SK-MEL-5 (cell line): ENCODE measurements at regions not wholly inside any gene's neighbourhood (a gene's known extent, or its start where the extent isn't known, plus 50 kb on each side); places are given as distances from the start of the nearest gene placed in this dataset.

Experiments used
- DNase-seq: peaks from one replicate; pipeline ENCODE4 v3.0.0-alpha.2; 2016; ENCODE audit warnings: low read depth, low spot score
- in situ Hi-C: cut with HindIII; loops from 2 replicates; pipeline ENCODE4 v1.10.0; 2016; ENCODE audit warnings: low sequenced_read_pairs, high pct_unique_total_duplicates, low pct_unique_long_range_greater_than_20kb

DNA sequence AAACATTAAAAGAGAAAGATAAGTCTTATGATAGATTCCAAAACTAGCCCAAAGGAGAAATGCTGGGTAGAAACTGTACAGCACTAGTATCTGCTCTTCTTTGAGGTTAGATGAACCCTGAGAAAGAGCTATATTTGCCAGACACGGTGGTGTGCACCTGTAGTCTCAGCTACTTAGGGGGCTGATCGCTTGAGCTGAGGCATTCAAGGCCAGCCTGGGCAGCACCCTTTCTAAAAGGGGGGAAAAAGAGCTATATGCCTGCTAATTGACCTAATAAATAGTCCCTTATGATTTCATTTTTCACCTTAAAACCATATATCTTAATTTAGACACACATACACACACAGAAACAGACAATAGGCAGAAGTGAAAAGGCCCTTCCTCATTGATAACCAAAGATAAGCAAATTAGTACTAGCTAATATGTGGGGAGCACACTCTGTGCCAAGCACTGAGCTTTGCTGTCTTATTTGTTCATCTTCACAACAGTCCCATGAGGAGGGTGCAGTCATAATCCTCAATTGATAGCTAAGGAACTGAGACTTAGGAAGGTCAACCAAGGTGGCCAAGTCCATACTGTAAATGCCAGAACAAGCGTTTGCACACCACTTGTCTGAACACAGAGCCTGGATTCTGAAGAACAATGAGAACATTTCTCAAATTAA, 56.6 kb upstream of the NLK start:
- no peak for DNase-seq
- in situ Hi-C loops = no loop called here

DNA sequence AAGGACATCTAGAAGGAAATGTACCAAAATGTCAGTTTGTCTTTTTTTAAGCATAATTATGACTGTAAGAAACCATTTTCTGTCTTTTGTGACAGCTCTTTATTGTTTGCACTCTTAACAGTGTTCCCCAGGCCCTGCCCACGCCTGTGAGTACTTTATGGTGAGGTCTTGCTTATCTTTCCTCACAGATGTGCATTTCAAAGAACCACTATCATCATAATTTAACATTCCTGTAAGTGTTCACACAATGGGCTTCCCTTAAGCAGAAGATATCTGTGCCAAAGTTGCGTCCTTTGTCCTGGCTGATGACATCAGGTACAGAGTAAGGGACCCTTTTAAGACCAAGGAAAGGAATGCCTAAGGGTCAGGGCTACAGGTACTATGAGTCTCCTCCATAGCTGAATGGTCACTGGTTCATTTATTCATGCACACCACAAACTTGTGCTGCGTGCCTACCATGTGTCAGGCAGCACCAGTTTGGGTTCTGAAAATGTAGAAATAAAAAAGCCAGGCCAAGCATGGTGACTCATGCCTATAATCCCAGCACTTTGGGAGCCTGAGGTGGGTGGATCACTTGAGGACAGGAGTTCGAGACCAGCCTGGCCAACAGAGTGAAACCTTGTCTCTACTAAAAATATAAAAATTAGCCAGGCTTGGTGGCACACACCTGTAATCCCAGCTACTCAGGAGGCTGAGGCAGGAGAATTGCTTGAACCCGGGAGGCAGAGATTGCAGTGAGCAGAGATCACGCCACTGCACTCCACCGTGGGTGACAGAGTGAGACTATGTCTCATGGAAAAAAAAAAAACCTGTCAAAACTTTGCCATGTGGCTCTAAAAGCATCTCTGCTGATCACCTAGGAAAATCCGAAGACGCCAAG, 55.4 kb upstream of the NLK start:
- no peak for DNase-seq

DNA sequence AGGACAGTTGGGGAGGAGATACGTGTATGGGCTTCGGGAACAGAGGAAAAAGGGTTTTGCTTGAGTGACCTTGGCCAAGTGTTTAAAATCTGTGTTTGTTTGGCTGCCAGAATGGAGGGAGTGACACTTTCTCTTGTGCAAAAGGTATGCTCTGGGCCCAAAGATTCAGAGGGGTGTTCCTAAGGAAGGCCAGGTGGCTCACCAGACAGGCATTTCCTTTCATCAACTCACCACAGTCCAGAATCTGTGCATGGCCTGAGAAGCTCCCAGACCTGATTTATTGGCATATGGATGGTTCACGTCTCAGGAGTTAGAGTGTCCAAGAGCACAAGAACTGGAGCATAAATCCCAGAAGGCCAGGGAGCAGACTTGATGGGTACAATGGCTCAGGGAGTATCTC, 53.4 kb upstream of the NLK start:
- DNase-seq = no peak
- in situ Hi-C loops = no loop called here

More for the DNA sequence above, 55.4 kb upstream of the NLK start:
- in situ Hi-C loops = no loop called here

DNA sequence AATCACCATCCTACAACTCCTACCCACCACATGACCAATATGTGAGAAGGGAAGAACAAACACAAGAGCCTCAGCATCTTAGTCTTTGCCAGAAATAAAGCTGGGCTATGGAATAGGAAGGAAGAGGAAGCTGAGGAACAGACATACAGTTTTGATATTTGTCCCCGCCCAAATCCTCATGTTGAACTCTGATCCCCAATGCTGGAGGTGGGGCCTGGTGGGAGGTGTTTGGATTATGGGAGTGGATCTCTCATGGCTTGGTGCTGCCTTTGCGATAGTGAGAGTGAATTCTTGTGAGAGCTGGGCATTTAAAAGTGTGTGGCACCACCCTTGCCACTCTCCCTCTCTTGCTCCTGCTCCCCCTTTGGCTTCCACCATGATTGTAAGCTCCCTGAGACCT, 52.4 kb upstream of the NLK start:
- in situ Hi-C loops = no loop called here
- DNase-seq = no peak

DNA sequence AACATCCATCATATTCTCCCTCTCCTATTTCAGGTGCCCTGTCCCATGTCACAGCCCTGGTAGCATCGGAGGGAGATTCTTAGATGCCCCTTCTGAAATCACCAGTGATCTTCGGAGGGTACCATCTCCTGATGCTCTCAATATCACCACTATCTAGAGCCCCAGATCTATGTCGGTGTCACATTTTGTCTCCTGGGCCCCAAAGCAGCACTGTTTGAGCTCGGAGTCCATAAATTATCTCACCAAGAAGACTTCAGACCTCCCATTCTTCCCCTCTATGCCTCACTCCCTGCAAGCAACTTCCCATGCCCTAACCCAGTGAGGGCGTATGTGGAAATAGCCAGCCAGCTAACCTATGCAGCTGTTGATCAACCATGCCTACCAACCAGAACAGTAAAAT, 51.5 kb upstream of the NLK start:
- in situ Hi-C loops = no loop called here
- DNase-seq = no peak

DNA sequence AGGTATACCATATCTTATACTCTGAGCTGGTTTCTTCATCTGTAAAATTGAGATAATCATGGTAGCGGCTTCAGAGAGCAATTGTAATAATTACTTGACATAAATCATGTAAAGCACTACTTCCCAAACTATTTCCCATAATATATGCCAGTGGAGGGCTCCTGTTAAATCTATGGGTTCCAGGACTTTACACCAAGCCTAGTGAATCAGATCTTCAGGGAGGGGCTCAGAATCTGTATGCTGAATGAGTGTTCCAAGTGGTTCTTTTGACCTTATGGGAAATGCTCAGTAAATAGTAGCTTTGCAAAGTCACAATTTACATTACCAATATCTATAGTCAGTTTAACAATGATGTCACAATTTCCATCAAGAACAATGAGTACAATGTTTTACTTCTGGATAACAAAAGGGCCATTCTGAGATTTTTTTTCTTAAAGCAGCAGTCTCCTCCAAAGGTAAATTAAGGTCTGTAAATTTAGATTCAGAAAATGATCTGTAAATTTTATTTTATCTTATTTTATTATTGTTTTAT, 50.9 kb upstream of the NLK start:
- peak; percentile 37 for DNase-seq
- in situ Hi-C loops = no loop called here
